ENCODE measurements at regions not wholly inside any gene's neighbourhood (a gene's known extent, or its start where the extent isn't known, plus 50 kb on each side); places are given as distances from the start of the nearest gene placed in this dataset.

DNA sequence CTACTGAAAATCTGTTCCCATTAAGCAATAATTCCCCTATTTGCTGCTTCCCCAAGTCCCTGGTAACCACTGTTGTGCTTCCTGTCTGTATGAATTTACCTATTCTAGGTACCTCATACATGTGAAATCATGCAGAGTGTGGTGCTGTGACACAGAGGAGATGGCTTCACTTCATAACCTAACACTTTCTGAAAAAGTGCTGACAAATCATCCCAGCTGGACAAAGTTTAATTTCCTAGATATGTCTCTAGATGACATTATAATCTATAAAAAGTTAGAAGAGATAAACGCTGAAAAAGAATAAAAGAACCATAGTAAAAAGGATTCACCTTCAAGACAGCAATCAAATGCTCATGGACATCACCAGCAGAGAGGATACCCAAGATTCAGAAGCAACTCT lies 277.9 kb downstream of the SKIDA1 start:
- TF ChIP-seq, protein P1, sequence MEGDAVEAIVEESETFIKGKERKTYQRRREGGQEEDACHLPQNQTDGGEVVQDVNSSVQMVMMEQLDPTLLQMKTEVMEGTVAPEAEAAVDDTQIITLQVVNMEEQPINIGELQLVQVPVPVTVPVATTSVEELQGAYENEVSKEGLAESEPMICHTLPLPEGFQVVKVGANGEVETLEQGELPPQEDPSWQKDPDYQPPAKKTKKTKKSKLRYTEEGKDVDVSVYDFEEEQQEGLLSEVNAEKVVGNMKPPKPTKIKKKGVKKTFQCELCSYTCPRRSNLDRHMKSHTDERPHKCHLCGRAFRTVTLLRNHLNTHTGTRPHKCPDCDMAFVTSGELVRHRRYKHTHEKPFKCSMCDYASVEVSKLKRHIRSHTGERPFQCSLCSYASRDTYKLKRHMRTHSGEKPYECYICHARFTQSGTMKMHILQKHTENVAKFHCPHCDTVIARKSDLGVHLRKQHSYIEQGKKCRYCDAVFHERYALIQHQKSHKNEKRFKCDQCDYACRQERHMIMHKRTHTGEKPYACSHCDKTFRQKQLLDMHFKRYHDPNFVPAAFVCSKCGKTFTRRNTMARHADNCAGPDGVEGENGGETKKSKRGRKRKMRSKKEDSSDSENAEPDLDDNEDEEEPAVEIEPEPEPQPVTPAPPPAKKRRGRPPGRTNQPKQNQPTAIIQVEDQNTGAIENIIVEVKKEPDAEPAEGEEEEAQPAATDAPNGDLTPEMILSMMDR (IDR thresholded peaks at IDR 0.05) = no peak
- no peak for TF ChIP-seq POLR2A (IDR thresholded peaks at IDR 0.05)

All from breast epithelium (tissue), 3 donors.